GM18517 (cell line): ENCODE measurements at regions not wholly inside any gene's neighbourhood (a gene's known extent, or its start where the extent isn't known, plus 50 kb on each side); places are given as distances from the start of the nearest gene placed in this dataset.
"Not testable (repeated sequence)": the region's sequence is repeated elsewhere in the genome, so short reads cannot be mapped to it uniquely, and the experiment has no call there.

Experiments used
- ATAC-seq: cut with Tn5 transposase; IDR thresholded peaks from one replicate; pipeline ENCODE4 v1.9.1; 2021; ENCODE audit warnings: mild to moderate bottlenecking, moderate library complexity; ENCODE audit not compliant: unreplicated experiment

DNA sequence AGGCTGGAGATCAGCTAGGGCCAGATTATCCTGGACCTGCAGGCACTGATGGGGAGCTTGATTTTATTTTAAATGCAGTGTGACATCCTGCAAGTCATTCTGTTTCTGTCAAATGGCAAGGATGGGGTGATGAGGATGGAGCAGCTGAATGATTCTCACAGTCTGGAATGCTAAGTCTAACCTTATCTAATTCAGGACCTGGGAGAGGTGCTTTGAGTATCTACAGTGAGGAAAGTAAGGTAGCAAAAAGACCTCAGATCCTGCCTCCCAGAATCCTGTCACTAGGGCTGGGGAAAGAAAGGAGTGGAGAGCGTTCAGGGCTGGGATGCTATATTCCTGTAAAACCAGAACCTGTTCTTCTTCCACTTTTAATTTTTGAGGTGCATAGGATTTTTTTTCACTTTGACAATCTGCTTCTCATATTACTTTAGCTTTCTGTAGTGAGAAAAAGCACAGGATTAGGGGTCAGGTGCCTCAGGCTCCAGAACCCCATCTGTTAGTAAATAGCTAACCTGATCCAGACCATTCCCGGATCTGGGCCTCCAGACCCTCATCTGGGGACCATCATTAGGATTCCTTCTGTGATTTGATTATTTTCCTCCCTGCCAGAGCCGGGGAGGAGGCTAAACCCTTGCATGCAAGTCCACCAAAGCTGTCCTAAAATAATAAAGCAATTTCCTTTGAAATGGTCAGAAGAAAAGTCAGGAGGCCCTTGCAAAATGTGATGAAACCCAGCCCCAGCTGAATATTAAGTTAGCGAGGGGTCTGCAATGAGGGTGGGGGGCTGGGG, 54.7 kb downstream of the ASCL1 start:
- no peak for ATAC-seq

- no peak for ATAC-seq
These were observed 55.4 kb downstream of the ASCL1 start for GRCh38 chr12:103012884-103013283.

GRCh38 chr12:103013741-103014300, 56.3 kb downstream of the ASCL1 start:
- no peak for ATAC-seq

DNA sequence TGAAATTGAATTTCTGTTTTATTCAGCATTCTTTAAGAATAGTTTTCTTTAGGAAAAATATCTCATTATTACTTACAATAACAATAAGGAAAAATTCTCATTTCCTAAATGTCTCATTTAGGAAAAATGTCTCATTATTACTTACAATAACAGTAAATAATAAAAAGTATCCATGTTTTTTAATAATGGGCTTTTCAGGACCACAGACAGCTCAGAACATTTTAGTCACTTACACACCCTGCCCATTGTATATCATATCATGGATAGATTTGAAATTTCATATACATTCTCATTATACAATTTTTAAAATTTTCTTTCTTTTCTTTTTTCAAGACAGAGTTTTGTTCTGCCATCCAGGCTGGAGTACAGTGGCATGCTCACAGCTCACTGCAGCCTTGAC, 58.9 kb downstream of the ASCL1 start:
- ATAC-seq: no peak

DNA sequence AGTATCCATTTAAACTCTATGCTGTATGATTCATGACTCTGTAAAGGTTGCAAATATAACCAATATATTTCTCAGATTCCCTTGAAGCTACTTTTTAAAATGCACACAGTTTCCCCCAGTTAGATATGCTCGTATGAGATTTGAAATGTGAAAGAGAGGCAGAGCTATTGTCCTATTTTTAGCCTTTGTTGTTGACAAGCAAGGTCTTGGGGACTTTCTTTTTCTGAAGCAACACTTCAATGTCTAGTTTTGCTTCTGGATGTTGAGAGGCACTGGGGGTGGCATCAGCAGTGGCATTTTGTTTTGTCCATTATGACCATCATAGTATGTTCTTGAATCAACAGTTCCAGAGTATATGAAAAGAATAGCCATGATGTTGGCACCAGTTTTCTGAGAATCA, 63.4 kb downstream of the ASCL1 start:
- ATAC-seq: peak; percentile 76

- ATAC-seq: no peak
These were observed 64.2 kb downstream of the ASCL1 start for GRCh38 chr12:103021538-103022218.

- ATAC-seq: no peak
These were observed 67.2 kb downstream of the ASCL1 start for GRCh38 chr12:103024650-103025049.

- not testable (repeated sequence) for ATAC-seq
These were observed 69.2 kb downstream of the ASCL1 start for GRCh38 chr12:103026643-103027042.

DNA sequence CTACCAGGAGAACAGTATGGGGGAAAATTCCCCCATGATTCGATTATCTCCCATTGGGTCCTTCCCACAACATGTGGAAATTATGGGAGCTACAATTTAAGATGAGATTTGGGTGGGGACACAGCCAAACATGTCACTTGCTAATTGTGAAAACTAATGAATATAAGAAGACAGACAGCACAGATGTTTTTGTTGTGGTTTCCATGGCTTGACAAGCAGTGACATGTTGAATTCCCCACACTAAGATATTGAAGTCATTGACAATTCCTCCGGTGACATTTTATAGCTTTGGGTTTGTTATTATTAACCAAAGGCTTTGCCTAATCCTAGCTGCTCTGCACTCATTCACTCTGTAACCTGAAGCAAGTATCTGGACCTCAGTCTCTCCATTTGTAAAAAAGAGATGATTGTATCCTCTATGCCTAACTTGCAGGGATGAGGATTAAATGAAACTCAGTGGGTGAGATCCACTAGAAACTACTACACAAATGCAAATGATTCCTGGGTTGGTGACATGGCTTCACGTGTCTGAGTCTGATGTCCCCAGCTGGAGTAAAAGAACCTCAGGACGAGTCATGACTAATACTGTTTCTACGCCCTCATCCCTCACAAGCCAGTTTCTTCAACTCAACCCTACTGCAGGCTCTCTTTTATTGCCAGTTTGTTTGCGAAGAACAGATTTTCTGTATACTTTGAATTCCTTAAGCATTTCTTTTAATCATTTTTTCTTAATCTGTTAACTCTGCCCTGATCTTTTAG, 71.6 kb downstream of the ASCL1 start:
- no peak for ATAC-seq

DNA sequence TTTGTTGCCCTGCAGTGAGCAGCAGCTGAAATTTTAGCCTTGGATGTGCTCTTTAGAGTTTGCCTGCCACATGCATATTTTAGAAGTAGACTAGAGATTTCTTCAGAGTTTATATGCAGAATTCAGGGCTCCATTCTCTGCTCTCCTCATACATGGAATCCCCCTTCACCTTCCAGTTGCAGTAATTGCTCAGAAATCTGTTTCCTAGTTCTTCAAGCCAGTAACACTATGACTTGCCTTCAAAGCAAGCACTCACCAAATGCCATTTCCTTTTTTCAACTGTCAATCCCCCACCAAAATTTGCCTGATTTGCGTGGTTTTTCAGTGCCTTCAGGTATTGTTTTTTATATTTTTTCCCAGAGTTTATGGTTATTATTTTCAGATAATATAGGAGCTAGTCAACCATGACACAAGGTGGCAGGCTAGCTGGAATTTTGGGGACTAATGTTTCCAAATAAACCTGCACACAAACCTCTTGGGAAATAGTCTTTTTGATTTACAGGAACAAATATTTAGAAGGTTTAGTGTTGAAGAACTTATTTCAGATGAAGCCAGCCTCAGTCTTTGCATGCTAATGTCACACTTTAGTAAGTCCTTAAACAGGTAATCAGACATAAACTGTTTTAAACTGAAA, 79.2 kb downstream of the ASCL1 start:
- ATAC-seq: no peak

- ATAC-seq: no peak
These were observed 86.3 kb downstream of the ASCL1 start for GRCh38 chr12:103043531-103044486.

DNA sequence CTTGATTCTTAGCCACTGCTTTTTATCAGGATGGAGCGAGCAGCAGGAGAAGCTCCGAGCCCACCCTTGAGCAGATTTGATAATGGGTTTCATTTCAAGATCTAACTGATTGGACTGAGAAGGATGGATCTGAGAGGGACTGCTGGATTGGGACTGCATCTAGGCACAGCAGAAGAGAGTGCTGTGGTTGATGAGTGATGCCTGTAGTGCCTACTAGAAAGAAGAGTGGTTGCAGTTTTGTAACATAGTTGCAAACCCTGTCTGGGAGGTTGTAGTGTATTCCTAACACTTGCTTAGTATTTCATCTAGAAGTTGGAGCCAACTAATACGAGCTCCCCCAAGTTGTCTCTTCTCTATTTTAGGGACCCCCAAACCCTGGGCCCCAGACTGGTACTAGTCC, 88.7 kb downstream of the ASCL1 start:
- ATAC-seq: no peak

- no peak for ATAC-seq
These were observed 92.8 kb downstream of the ASCL1 start for GRCh38 chr12:103050273-103050672.

DNA sequence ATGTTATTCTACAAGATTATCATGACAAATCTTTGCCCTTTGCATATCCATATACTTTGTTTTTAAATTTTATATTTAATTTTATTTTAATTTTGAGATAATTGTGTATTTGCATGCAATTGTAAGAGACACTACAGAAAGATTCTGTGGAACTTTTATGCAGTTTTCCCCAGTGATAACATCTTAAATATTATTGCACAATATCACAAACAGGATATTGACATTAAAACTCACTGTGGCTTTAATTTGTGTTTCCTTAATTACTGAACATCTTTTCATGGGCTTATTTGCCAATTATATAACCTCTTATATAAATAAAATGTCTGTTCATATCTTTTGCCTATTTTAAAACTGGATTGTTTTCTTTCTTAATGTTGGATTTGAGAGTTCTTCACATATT, 95.6 kb downstream of the ASCL1 start:
- ATAC-seq: no peak

DNA sequence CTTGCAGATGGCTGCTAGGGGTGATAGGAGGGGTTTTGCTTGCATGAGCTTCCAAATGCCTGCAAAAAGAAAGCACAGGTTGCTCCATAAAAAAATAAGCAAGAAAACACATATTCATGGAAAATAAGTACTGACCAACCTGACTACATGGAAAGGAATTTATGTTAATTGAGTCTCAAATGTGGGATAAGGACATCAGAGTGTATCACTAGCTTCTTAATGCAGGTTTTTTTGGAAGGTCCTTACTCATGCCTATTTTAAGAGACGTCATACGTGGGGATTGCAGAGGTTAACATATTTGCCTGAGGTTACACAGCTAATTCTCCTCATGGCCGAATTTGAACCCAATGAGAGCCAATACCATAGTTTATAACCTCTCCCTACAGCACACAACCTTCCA, 116.2 kb downstream of the ASCL1 start:
- no peak for ATAC-seq

GRCh38 chr12:103075848-103076247, 118.4 kb downstream of the ASCL1 start:
- no peak for ATAC-seq

DNA sequence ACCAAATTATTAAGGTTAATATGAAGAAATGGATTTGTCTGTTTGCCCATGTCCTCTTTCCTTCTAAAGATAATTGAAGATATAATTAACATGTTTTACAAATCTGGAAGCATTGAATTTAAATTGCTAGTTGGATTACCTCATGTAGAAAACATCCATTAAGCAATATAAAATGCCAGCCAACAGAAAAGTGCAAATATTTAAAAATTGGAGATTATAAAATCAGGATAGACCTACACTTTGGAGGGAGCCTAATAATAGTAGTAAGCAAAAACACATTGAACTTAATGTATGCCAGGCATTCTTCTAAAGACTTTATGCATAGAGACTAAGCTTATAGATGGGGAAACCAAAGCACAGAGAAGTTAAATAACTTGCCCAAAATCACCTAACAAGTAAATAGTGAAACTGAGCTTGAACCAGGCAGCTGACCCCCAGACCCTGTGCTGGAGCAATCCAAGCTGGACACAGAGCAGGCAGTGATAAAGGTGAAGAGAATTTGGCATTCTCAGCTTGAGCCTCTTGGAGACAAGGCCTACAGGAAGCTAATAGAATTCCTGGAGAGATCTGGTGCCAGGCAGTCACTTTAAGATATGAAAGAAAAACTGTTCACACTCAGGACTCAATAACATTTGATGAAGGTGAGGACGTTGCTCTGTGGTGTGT, 119.8 kb downstream of the ASCL1 start:
- no peak for ATAC-seq

- ATAC-seq: no peak
These were observed 128.1 kb downstream of the ASCL1 start for GRCh38 chr12:103085541-103085940.

- no peak for ATAC-seq
These were observed 129.0 kb downstream of the ASCL1 start for GRCh38 chr12:103086471-103086870.
